Left hindlimb (tissue), 1 donor: ENCODE measurements at regions not wholly inside any gene's neighbourhood (a gene's known extent, or its start where the extent isn't known, plus 50 kb on each side); places are given as distances from the start of the nearest gene placed in this dataset.

ENCODE experiments used
- DNase-seq: peaks from one replicate; pipeline ENCODE4 v3.0.0-alpha.2; 2018

- DNase-seq, result no peak
Measured at GRCh38 chr14:95409477-95410272, 90.0 kb upstream of the CLMN start.

GRCh38 chr14:95408731-95409476 is 89.2 kb upstream of the CLMN start:
- no peak for DNase-seq

DNA sequence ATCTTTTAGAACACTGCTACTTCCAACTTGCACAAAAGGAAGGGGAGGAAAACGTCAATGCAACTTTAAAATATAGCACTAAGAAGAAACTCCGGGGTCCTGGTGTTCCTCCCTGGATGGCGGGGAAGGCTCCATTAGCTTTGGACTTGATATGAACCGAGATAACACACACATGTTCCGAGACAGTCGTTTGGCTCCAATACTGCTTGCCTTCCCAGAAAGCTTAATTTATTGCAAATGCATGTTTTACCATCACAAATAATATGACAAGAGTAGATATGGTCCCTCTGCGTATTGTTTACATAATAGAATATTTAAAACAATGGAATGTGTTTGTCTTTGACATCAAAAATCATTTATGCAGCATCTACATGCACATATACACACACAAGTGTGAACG is 87.6 kb upstream of the CLMN start:
- DNase-seq, result no peak

- no peak for DNase-seq
Measured at GRCh38 chr14:95406756-95407277, 87.1 kb upstream of the CLMN start.

- DNase-seq, result no peak
Measured at GRCh38 chr14:95404583-95404982, 84.9 kb upstream of the CLMN start.

DNA sequence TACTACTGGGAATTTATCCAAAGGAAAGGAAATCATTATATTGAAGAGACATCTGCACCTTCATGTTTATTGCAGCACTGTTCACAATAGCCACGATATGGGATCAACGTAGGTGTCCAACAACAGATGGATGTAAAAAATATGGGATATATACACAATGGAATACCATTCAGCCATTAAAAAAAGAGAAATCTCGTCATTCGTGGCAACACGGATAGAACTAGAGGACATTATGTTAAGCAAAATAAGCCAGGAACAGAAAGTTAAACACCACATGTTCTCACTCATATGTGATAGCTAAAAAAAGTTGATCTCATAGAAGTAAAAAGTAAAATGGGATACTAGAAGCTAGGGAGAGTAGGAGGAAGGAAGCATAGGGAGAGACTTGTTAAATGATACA is 82.9 kb upstream of the CLMN start:
- no peak for DNase-seq

- DNase-seq, result no peak
Measured at GRCh38 chr14:95402176-95402575, 82.5 kb upstream of the CLMN start.

DNA sequence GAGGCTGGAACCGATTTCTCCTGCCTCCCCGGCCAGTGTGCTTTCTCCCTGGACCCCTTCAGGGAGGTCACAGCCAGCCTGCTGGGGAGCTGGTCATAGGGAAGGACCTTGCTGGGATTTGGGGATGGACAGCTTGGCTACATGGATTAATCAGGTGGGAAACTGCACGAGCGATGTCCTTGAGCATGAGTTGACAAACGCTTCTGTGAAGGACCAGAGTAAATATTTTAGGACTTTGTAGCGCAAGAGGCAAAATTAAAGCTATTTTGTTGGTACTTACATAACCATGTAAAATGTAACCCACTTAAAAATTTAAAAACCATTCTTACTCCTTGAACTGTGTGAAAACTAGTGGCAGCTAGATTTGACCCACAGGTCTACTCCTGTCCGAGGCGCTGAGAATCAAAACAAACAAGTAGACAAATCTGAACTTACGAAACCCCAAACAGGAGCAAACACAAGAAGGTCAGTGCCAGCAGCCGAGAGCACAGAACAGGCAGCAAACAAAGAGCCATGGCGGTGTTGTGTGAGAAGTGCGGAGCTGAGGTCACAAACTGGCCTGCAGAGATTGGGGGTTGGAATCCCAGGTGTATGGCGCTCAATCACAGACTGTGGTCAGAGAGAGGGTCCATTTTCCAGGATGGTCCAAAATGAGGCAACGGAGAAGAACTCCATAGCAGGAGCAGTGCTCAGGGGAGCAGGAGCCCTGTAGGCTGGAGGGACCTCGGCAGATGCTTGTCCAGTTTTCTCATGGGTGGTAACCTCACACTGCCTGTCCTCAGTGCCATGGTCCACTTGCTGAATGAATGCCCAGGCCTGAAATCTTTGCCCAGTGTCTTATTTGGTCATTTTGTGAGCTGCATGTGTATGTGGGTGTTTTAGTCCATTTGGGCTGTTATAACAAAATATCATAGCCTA is 79.2 kb upstream of the CLMN start:
- no peak for DNase-seq

DNA sequence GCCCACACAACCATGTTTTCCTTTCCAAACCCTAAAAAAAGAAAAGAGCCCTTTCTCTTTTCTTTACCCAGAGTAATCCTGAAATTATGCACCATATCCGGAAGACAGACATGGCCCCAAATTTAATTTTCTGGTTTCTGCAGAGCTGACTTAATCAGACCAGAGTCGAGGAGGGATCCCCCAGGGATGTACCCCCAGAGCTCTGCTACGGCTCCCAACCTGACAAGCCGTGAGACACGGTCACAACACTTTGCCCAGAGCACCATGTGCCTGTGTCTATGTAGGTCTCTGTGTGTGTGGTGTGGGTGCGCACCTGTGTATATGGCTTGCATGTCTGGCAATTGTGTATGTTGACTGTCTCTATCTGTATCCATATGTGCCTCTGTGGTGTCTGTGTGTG is 77.6 kb upstream of the CLMN start:
- DNase-seq, result no peak

- DNase-seq, result no peak
Measured at GRCh38 chr14:95396221-95396620, 76.5 kb upstream of the CLMN start.

DNA sequence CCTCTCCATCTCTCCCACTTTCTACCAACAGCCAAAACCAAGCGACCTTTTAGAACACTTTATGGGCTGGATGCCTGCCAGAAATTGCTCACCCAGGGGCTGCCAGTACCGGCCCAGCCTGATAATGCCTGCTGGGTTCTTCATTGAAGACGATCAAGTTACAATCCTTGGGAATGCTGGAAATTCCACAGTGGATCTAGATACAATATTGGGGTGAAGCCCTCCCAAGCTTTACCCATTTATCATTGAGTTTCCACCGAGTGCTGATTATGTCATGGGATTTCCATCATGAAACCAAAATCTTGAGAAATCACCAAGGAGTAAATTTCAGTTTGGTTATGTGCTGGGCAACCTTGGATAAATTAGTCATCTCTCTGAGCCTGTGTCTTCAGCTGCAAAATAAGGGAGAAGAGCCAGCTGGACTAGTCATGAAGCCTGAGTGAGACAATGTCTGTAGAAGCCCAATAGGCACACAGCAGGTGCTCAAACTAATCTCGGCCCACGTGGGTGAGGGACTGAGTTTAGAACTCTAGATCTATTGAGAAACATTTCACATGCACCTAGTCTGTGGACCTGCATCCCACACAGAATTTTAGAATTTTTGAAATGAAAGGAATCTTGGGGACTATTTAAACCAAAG is 75.5 kb upstream of the CLMN start:
- no peak for DNase-seq

DNA sequence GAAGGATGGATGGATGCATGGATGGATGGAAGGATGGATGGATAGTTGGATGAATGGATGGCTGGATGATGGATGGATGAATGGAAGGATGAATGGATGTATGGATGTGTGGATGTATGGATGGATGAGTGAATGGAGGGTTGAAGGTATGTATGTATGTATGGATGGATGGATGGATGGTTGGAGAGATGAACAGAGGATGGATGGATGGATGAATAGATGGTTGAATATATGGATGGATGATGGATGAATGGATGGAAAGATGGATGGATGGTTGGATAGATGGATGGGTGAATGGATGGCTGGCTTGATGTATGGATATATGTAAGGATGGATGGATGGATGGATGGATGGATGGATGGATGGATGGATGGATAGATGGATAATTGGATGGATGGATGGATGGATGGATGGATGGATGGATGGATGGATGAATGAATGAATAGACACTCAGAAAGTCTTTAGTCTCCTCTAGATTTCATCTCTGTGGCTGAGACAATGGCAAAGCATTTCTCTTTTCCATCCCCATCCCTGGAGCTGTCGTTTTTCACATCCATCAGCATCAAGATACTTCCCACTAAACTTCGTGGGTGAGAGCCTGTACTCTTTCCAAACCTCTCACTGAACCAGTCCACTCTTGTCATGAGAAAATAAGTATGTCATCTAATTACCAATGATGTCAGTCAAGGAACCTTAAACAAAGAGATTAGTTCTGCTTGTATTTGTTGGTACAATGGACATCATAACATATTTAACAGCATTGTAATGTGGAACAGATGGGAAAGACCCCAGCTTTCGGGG is 74.8 kb upstream of the CLMN start:
- DNase-seq, result no peak

DNA sequence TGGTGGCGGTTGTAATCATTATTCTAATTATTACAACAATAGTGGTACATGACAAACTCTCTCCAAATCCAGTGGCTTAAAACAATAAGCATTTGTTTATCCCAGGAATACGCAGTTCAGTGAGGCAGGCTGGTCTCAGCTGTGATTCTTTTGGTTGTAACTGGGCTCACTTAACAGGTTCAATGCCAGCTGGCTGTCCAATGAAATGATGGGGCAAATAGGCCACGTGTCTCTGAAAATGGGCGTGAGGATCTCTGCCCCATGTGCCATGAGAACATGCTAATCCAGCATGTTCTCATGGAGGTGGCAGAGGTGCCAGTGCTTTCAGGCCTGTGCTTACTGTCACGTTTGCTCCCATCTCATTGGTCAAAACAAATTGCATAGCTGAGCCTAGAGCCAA is 73.1 kb upstream of the CLMN start:
- DNase-seq, result no peak

GRCh38 chr14:95391331-95391730 is 71.6 kb upstream of the CLMN start:
- DNase-seq, result no peak

DNA sequence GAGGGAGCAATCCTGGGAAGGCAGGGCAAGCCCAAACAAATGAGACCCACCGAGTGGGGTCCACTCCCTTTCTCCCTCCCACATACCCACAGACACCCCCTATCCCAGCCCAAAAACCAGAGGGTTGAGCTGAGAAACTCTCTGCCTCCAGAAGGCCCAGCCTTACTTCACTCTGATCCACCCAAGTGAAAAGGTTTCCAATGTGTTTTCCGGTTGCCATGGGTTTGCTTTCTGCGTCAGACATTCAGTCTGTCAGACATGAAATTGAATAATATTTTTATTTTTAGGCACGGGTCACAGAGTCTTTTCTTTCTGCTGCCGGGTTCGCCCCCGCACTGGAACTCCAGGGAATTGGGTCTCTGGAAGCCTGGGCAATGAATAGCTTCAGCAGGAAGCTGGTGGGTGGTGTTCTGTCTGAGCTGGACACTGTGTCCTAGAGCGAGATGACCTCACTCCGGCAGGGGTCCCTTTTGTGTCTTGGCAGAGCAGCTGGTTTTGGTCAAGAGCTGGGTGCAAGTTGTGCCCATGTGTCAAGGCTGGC is 69.8 kb upstream of the CLMN start:
- peak; percentile 48 for DNase-seq

GRCh38 chr14:95388699-95389098 is 69.0 kb upstream of the CLMN start:
- DNase-seq, result no peak

DNA sequence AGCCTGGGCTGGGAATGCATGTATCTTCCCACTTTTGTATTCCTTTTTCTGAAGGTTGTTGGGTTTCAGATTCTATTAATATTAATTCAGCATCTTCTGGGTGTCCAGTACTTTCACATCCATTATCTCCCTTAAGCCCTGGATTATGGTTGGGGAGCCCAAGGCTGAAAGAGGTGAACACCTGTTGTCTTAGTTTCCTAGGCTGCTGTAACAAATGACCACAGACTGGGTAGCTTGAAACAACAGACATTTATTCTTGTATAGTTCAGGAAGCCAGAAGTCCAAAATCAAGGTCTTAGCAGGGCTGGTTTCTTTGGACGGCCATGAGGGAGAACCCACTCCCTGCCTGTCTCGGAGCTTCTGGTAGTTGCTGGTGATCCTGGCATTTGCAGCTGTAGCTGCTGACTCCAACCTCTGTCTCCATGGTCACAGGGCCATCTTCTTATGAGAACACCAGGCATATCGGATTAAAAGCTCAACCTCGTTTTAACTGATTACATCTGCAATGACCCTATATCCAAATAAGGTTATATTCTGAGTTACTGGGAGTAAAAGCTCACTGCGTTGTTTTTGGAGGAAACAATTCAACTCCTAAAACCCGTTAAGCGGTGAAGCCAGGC is 68.2 kb upstream of the CLMN start:
- no peak for DNase-seq

- no peak for DNase-seq
Measured at GRCh38 chr14:95386536-95387095, 66.9 kb upstream of the CLMN start.

GRCh38 chr14:95385701-95386100 is 66.0 kb upstream of the CLMN start:
- no peak for DNase-seq

GRCh38 chr14:95382747-95383146 is 63.0 kb upstream of the CLMN start:
- no peak for DNase-seq

DNA sequence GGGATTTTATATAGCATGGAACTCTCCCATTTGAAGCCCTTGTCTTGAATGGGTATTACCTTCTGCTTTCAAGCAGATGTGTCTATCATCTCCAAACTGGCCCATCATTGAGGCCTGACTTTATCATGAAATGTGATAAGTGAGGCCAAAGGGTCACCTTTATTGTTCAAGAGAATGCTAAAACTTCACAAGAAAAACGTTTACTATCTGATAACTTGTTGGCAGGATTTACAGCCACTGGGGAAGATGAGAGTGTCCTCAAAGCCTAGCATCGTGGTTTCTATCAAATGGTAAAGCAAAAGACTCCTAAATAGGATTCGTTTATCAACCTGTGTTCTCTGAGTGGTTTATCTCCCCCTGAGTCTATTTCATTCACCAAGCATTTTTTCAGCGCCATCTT is 62.0 kb upstream of the CLMN start:
- no peak for DNase-seq
